Right lung (tissue), 2 donors: ENCODE measurements at regions not wholly inside any gene's neighbourhood (a gene's known extent, or its start where the extent isn't known, plus 50 kb on each side); places are given as distances from the start of the nearest gene placed in this dataset.
"Not testable (repeated sequence)": the region's sequence is repeated elsewhere in the genome, so short reads cannot be mapped to it uniquely, and the experiment has no call there.

Experiments used
- DNase-seq, 2 donors: peaks; one replicate each; pipeline ENCODE4 v3.0.0-alpha.2; 2013

DNA sequence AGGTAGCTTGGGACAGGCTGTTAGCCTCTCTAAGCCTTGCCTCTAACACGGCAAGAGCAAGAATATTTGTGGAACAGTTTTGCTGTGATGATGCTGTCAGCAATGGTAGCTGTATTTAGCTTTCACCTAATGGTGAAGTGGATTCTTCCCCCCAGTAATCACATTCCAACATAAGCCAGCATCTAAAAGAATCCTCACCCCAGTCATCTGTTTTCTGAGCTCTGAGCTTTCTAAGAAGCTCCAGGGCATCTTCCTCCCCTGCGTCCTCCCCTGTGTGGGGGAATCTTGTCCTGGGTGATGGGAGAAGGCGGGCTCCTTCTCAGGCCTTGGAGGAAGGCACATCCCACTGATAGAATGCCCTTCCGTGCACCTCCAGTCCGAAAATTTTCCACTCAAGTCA, 367.6 kb downstream of the BRD1 start:
- no peak for DNase-seq

DNA sequence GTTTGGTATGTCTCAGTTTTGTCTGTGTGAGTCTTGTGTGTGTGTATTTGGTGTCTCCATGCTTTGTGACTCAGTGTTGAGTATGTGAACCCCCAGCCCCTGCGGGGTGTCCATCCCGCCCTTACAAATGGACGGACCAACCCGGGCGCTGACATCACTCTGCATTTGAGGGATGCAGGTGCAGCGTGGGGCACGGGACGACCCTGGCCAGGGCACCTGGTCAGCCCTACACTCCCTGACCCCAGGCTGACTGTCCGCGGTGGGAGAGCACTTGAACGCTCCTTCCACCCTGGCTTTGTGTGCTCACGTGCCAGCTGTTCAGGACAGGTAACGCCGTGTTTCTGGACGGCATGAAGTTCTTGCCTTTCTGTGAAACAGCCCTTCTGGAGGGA, 369.0 kb downstream of the BRD1 start:
- DNase-seq: no peak

DNA sequence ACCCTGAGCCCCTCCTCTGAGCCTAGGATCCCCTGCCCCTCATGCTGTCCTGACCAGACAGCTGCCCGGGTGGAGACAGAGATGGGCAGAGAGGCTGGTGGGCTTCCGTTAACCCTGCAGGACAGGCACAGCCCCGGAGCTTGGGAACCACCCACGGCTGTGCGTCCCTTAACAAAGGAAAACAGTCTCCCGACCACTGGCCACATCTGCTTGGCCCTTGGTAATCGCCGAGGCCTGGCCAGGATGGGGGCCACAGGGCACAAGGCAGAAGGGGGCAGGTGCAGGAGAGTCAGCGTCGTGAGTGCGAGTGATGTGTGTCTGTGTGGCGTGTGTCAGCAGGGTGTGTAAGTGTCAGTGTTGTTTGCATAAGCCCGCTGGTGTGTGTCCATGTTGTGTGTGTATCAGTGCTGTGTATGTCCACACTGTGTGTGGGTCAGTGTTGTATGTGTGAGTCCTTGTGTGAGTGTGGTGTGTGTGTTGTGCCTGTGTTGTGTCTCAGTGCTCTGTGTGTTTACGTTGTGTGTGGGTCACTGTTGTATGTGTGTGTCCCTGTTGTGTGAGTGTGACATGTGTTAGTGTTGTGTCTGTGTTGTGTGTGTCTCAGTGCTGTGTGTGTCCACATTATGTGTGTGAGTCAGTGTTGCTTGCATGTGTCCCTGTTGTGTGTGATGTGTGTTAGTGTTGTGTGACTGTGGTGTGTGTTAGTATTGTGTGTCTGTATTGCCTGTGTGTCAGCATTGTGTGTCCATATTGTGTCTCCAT, 369.5 kb downstream of the BRD1 start:
- no peak for DNase-seq

DNA sequence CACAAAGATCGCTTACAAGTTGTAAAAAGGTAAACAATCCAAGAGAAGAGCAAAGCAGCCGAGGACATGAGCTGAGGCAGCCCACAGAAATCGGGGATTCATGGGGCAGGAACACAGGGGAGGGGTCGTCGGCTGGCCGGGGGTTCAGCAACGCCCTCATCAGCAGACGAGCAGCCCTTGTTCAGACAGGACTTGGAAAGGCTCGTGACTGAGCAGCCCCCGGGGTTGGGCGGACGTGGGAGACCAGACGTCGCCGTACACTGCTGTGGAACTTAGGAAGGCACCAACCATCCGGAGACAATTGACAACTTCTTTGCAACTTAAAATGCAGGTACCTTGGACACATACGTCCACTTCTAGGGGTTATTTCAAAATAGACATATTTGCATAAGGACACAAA, 370.5 kb downstream of the BRD1 start:
- no peak for DNase-seq

DNA sequence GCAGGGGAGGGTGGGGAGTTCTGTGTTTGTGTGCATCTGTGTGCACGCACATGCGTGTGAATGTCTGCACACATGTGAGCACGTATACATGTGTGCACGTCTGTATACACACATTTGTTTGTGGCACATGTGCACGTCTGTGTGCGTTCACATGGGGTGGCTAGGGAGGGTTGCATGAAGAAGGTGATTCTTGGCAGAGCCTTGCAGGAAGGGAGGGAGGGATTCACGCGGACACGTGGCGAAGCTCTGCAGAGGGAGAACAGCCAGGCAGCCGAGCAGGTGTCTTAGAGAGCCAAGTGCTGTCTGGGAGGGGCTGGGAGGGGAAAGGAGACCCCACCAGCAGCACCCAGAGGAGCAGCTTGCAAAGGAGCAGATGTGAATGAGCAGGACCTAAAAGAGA, 372.1 kb downstream of the BRD1 start:
- no peak for DNase-seq

DNA sequence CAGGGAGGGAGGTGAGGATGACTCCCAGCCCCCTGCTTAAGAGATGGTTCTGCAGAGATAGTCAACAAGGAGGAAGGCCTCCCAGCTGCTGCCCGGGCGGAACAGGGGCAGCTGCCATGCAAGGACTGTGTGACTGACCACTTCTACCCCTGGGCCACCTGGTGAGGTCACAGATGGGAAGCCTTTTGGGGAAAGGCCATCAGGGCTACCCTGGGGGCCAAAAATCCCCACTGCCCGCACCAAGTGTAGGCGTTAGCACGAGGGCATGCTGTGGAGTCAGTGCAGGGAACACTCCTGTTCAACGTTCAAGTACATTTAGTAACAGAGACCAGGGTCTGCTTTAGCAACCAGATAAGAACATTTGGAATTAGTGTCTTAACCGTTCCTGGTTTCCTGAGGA, 372.9 kb downstream of the BRD1 start:
- DNase-seq: no peak

DNA sequence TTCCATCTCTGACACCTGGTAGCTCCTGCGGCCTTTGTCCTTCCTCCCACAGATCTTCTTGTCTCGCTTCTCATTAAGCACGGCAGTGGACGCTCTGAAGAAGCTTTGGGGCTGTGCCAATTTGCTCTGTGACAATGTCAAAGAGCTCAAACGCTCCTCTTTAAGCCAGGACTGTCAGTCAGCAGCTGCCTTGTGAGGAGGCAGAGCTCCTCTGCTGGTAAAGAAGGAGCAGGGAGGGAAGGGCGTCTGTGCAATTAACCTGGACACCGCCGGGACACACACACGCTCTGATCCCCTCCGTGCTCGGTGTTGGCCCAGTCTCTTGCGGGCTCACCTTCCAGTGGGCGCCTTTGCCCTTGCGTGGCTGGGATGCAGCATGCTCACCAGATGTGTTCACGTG, 373.9 kb downstream of the BRD1 start:
- DNase-seq: no peak

DNA sequence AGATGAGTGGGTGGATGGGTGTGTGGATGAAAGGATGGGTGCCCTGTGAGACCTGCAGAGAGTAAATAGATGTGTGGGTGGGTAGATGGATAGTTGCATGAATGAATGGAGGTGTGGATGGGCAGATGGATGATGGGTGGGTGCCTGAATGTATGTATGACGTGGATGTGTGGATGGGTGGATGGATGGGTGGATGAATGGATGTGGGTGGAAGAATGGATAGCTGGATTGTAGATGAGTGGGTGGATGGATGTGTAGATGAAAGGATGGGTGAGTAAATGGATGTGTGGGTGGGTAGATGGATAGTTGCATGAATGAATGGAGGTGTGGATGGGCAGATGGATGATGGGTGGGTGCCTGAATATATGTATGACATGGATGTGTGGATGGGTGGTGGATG, 374.7 kb downstream of the BRD1 start:
- not testable (repeated sequence) for DNase-seq

DNA sequence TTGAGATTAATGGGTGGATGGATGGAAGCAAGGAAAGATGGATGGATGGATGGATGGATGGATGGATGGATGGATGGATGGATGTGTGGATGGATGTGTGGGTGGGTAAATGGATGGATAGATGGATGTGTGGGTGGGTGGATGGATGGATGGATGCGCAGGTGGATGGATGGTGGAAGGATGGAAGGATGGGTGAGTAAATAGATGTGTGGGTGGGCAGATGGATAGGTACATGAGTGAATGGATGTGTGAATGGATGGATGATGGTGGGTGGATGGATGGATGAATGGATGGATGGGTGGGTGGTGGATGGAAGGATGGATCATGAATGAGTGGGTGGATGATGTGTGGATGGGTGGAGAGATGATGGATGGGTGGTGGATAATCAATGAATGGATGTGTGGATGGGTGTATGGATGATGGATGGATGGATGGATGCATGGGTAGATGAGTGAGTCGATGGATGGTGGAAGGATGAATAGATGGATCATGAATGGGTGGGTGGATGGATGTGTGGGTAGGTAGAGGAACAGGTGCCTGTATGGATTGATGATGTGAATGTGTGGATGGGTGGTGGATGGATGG, 375.2 kb downstream of the BRD1 start:
- no peak for DNase-seq

DNA sequence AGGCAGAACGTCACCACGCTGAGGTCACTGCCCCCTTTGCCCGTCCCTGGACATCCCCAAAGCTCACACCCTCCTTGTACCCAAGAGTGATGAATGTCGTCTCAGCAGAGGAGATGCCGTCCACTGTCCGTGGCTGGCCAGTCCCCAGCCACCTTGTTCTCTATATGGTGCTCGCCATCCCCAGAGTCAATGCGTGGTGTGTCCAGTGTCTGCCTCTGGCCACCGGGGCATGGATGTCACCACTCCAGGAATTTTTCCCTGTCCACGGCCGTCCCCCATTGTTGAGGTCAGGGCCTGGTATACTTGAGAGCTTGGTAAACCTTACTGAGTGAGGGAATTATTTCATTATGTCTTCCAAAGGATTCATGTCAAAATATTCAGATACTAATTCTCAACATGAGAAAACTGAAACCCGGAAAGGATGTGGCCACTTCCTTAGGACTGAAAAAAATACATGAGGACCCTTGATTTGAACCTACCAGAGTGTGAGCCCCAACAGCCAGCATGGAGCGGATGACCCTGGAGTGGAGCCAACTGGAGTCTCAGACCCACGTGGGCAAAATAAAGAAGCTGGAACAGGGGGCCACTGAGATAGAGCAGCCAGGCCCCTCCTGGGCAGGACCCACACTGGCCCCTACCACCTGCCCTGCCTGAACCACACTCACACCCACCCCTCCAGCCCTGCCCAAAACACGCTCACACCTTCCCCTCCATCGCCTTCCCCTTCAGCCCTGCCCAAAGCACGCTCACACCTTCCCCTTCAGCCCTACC, 376.4 kb downstream of the BRD1 start:
- DNase-seq: no peak

DNA sequence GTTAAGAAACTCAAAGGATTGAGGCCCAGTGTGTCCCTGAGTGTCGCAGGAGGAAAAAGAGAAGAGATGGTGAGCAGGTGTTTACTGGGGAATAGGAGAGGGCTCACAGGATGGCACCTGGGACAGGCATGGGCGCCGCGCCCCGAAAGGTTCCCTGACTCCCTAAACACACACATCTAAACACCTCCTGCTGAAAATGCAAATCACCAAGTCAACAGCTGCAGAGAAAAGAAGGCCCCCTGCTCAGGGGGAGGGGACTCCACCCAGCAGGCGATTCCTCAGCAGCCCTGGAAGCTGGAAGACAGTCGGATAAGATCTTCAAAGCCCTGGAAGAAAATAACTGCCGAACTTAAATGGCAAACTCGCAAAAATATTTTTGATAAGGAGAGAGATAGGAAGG, 377.2 kb downstream of the BRD1 start:
- no peak for DNase-seq

DNA sequence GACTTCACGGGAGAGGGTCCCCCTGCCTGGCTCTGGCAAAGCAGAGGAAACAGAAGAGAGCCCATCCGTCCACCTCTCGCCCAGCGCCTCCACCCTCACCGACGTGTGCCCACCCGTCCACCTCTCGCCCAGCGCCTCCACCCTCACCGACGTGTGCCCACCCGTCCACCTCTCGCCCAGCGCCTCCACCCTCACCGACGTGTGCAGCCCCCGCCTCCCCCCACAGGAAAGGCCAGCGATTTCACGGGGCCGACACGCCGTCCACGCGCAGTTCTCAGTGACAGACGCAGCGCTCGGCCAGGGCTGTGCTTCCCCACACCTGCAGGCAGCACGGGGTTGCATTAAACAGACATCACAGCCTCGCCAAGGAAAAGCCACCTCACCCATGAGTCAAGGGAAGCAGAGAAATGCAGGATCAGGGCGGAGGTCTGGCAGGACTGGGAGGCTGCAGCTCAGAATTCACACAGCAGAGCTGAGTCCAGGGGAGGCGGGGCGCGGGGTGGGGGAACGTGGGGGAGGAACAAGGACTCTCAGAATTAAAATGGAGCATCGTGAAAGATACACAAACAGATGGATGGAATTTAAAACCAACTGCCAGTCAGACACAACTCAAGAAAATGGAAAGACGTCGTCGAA, 377.7 kb downstream of the BRD1 start:
- DNase-seq: no peak

DNA sequence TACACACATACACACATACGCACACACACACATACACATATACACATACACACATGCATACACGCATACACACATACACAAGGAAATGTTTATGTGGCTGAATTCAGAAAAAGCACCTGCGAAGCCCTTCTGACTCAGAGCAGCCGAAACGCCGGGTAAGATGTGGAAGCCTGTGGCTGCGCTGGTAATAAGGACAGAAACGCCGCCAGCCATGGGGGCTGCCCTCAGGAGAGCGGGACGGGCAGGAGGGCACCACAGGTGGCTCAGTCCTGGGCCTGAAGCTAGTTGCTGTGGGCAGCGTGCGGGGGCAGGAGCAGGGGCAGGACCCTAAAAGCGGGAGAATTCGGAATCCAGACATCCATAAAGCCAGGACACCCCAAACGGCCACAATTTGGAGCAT, 378.3 kb downstream of the BRD1 start:
- no peak for DNase-seq

DNA sequence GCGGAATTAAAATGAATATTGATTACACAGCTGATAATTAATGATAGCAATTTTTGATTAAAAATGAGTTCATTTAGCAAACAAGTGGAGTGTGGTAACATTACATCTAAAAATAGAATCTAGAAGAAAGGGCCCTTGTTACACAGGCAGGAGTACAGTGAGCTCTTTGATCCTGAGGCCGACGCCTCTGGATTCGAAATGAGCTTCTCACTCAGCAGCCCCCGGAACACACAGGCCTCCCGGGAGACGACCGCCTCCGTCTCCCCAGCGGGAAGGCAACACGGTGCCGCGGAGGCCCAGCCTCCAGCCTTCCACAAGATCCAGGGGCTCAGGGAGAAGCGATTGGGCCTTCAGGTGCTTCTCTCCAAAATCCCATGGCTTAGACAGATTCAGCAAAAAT, 379.1 kb downstream of the BRD1 start:
- no peak for DNase-seq

DNA sequence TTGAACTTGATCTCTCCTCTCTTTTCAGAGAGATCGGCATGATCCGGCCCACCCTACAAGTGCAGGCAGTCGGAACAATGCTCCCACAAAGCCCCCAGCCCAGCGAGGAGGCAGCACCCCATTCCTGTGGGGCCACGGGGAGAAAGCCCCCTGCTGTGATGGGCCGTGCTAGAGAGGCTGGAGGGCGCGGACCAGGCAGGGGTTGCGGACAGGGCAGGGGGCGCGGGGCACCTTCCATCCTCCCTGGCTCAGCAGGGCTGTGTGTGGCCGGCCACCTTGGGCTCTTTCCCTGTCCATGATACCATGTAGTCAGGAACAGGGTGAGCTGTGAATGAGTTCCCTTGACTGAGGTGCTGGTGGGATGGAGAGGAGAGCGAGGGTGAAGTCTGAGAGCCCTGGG, 379.8 kb downstream of the BRD1 start:
- DNase-seq: no peak

DNA sequence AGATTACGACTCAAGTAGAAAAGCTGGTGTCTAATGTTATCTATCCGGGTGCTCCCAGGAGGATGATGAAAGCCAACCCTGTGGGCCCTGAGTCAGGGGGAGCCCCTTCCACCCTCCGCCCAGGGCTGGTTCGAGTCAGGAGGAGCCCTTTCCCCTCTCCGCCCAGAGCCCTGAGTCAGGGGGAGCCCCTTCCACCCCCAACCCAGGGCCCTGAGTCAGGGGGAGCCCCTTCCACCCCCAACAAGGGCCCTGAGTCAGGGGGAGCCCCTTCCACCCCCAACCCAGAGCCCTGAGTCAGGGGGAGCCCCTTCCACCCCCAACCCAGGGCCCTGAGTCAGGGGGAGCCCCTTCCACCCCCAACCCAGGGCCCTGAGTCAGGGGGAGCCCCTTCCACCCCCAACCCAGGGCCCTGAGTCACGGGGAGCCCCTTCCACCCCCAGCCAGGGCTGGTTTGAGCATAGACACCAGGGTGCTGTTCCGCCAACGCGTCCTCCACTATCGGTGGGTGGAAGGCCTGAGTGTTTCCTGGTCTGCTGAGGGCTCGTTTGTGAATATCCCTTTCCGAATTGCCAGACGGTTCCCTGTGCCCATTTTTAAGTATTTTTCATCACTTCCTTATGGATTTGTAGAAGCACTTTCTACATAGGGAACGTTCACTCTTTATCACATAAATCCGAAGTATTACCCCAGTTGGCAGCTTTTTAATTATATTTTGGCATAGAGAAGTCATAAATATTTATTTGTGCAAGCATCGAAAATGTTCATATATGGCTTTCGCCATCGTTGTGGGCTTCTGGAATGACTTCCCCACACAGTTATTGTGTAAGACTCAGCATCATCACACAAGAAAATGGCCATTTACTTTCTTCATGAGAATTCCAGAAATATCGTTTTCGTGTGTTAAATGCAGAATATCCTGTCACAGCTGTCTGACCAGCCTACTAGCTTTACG, 380.6 kb downstream of the BRD1 start:
- no peak for DNase-seq

DNA sequence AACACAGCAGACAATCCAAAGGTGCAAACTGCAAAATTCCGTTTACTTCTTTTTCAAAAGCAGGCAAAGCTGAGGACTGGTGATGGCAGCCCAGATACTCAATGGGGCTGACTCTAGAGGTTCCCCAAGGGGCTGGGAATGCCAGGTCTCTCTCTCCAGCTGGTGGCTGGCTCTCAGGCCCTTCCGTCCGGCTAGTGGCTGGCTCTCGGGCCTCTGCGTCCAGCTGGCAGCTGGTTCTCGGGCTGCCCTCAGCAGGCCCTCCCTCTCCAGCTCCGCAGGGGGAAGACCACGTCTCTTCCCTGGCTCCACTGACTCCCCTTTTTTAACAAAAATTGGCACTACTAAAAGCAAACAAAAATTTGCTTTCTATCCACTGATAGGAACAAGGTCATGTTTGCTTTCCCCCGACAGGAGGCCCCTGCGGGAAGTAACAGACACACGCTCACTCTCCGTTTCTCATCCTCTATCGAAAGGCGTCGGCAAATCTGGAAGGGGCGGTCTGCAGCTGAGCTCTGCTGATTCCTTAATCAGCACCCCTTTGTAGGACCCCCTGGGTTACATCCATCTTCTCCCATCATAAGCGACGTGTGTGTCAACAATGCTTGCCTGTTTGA, 381.4 kb downstream of the BRD1 start:
- DNase-seq: no peak

DNA sequence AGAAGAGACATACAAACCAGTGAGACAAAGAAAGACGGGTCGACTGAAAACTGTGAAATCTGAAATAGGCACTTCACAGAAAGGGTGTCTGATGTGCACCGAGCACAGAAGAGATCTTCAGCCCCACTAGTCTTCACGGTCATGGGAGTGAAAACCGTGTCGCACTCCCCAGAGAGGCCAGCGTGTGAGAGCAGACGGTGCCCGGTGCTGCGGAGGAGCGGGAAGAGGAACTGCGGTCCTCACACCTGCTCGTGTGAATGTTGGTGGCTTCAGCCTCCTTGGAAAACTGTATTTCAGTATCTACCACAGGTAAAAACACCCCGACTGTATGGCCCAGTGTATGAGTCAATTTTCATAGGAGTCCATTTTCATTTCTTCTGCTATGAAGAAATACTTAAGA, 382.9 kb downstream of the BRD1 start:
- no peak for DNase-seq

DNA sequence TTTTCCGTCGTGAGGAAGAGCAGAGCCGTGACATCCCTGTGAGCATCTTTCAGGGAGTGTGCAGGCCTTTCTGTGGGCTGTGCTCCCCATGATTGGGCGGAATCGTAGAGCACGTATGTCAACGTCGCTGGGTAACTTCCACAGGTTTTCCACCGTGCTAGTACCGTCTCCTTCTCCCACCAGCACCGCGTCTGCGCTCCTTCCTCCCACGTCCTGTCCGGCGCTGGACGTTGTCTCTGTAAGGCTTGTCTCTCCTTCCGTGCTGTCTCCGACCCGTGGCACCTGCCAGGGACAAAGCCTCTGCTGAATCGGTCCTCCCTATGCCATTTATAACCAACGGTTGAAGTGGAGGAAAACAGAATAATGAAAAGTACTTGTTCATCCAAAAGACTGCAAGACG, 386.7 kb downstream of the BRD1 start:
- no peak for DNase-seq

DNA sequence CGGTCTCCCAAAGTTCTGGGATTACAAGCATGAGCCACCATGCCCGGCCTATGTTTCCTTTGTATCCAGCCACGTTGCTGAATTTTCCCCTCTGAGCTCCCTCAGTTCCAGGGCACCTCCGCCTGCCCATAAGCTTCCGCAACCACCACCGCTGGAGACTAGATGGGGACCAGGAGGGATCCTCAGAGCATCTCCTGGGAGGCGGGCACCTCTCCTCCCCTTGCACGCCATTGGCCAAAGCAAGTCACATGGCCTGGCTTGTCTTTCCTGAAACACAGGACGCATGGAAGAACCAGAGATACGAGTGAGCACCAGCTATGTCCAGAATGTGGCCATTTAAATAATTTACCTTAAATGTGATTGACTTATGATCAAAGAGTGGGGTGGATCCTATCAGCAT, 388.3 kb downstream of the BRD1 start:
- no peak for DNase-seq

DNA sequence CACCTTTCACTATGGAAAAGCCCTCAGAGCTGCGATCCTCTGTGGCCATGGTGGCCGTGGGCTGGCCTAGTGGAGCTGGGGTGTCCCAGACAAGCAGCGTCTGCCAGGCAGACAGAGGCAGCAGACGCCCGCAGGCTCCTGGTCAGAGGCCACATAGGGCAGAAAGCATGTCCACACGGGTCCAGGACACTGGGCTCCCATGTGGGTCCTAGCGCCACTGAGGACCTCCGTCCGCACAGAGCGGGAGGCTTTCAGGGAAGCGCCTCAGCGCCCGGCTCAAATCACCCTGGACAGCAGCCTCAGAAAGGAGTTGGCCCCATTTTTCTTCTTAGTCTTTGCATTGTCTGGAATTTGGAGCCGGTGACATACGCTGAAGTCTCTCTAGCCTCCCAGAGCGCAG, 389.7 kb downstream of the BRD1 start:
- DNase-seq: no peak
